CD4-positive, alpha-beta T cell (primary cell): ENCODE measurements at regions not wholly inside any gene's neighbourhood (a gene's known extent, or its start where the extent isn't known, plus 50 kb on each side); places are given as distances from the start of the nearest gene placed in this dataset.

Experiments used
- ATAC-seq: fragments of 200-7000 bp; cut with Tn5 transposase; one replicate; pipeline ENCODE4 v1.10.0; 2022; ENCODE audit warnings: mild to moderate bottlenecking; ENCODE audit not compliant: poor library complexity
- CTCF ChIA-PET: fragments of 350-600 bp; sonication (Branson Sonifier 250); formaldehyde crosslinking; loops from one replicate; lab custom pipeline; 2021; ENCODE audit warnings: antibody characterized with exemption, inconsistent platforms; lab: Charles Lee
- POLR2A ChIA-PET: fragments of 350-600 bp; sonication (Branson Sonifier 250); formaldehyde crosslinking; loops from one replicate; lab custom pipeline; 2021; ENCODE audit warnings: antibody characterized with exemption, inconsistent platforms; lab: Charles Lee
- DNase-seq, 14 experiments: peaks; one replicate each; pipeline ENCODE4 v3.0.0-alpha.2; 2013 to 2020; ENCODE audit warnings: mixed read lengths in 2 of 14
- H3K27ac ChIP-seq, 2 donors: one replicate each; pipeline versions ENCODE4 v1.5.1 to v1.7.0; 2013; ENCODE audit warnings: low read length in 2 of 2, low read depth in 1 of 2, mild to moderate bottlenecking in 1 of 2
- H3K27me3 ChIP-seq, 2 experiments: 1 replicate in 1 of 2; 2 replicates in 1 of 2; pipeline versions ENCODE4 v1.6.1 to v1.7.0; 2013; ENCODE audit warnings: low read length in 2 of 2, control low read depth in 1 of 2, mild to moderate bottlenecking in 1 of 2, moderate library complexity in 1 of 2; ENCODE audit not compliant: insufficient read depth in 2 of 2, control insufficient read depth in 1 of 2
- H3K36me3 ChIP-seq: one replicate; pipeline ENCODE4 v1.6.1; 2013; ENCODE audit warnings: low read length, control low read depth; ENCODE audit not compliant: insufficient read depth
- H3K4me1 ChIP-seq: one replicate; pipeline ENCODE4 v1.6.1; 2013; ENCODE audit warnings: low read length, control low read depth; ENCODE audit not compliant: insufficient read depth
- H3K4me3 ChIP-seq: one replicate; pipeline ENCODE4 v1.5.1; 2013; ENCODE audit warnings: mild to moderate bottlenecking, low read length, moderate library complexity
- H3K9me3 ChIP-seq, 2 experiments: 1 replicate in 1 of 2; 2 replicates in 1 of 2; pipeline versions ENCODE4 v1.6.1 to v1.7.0; 2013; ENCODE audit warnings: low read length in 2 of 2, mild to moderate bottlenecking in 2 of 2, control low read depth in 1 of 2, moderate library complexity in 1 of 2; ENCODE audit not compliant: control insufficient read depth in 1 of 2, insufficient read depth in 1 of 2
- H3K27ac Mint-ChIP-seq: one replicate; pipeline ENCODE4 v1.8.0; 2020; ENCODE audit warnings: mixed read lengths
- H3K27me3 Mint-ChIP-seq: one replicate; pipeline ENCODE4 v1.8.0; 2021; ENCODE audit warnings: mixed read lengths
- H3K36me3 Mint-ChIP-seq: one replicate; pipeline ENCODE4 v1.8.0; 2021; ENCODE audit warnings: low read depth, mixed read lengths
- H3K4me1 Mint-ChIP-seq: one replicate; pipeline ENCODE4 v1.8.0; 2021; ENCODE audit warnings: low read depth, mixed read lengths
- H3K4me3 Mint-ChIP-seq: one replicate; pipeline ENCODE4 v1.8.0; 2020; ENCODE audit warnings: mild to moderate bottlenecking, mixed read lengths
- H3K9me3 Mint-ChIP-seq: one replicate; pipeline ENCODE4 v1.8.0; 2020; ENCODE audit warnings: mixed read lengths
- CTCF ChIP-seq: fragments of 200-600 bp; IDR thresholded peaks from one replicate; pipeline ENCODE4 v1.8.0; 2022; ENCODE audit warnings: antibody characterized with exemption, mild to moderate bottlenecking
- intact Hi-C, 2 experiments: fragments of 100-400 bp; cut with DNase I in 1 of 2; cut with micrococcal nuclease in 1 of 2; formaldehyde crosslinking; loops; one replicate each; pipeline versions ENCODE4 v1.15.1 to v1.9.0; 2023 to 2025; cut with DNase I, micrococcal nuclease

DNA sequence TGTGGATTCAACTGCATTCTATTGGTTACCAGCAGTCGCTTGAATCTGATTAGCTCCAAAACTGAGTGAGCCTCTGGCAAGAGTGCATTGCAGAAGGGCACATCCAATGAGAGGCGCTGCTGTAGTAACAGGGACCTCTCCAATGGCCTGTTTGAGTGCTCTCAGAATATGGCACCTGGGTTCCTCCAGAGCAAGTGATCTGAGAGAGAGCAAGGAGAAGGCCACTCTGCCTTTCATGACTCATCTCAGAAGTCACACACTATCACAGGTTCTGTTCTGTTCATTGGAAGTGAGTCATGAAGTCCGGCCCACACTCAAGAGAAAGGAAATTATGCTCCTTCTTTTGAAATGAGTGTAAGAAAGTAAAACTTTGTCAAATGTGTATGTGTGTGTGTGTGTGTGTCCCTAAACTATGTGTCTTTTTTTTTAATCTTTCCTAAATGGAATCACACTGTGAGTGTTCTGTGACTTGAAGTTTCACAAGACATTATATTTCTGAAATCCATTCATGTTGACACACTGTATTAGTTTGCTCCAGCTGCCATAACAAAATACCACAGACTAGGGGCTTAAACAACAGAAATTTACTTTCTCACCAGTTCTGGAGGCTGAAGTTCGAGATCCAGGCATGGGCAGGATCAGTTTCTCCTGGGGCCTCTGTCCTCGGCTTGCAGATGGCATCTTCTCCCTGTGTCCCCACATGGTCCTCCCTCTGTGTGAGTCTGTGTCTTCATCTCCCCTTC lies 138.3 kb upstream of the CDYL start:
- Mint-ChIP-seq H3K27ac (no peak overlapping the region), H3K36me3 (no peaks in the 10 kb centered on the region), H3K4me1 (no peaks in the 10 kb centered on the region), H3K9me3 (peaks cover 2% of the 10 kb centered on the region), H3K27me3 (peaks cover 37% of the 10 kb centered on the region), H3K4me3 (no peak overlapping the region)
- no peaks in the 10 kb centered on the region for H3K36me3 ChIP-seq
- ATAC-seq, result no peak
- POLR2A ChIA-PET, result no interaction called here
- TF ChIP-seq CTCF, result no peak
- peaks cover 0 to 2% of the 10 kb centered on the region in 2 experiments for H3K27me3 ChIP-seq
- no peaks in the 10 kb centered on the region for H3K4me1 ChIP-seq
- no peak overlapping the region for H3K27ac ChIP-seq
- no peak overlapping the region for H3K4me3 ChIP-seq
- intact Hi-C loops, result no loop called here
- H3K9me3 ChIP-seq, result no peaks in the 10 kb centered on the region
- DNase-seq, result no peak
- CTCF ChIA-PET, result no interaction called here

DNA sequence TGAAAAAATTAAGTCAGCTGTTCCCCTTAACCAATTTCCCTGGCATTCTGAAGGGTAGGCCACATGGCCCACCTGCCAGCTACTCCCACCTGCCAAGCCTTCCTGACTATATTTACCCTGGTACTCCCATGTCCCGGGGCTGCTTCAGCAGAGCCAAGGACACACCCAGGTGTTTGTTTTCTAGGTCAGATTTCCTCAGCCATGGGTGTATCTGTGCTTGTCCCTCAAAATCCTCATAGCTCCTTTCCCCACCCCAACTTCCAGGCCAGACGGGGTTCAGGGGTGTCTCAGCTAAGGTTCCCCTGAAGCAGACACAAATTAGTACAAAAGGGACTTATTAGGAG lies 139.4 kb upstream of the CDYL start:
- DNase-seq (no peak), ATAC-seq (no peak)
- Mint-ChIP-seq H3K36me3 (no peaks in the 10 kb centered on the region), H3K27ac (no peak overlapping the region), H3K4me1 (no peaks in the 10 kb centered on the region), H3K27me3 (peaks cover 27% of the 10 kb centered on the region), H3K9me3 (peaks cover 2% of the 10 kb centered on the region), H3K4me3 (no peak overlapping the region)
- H3K27me3 ChIP-seq, result peaks cover 0 to 2% of the 10 kb centered on the region in 2 experiments
- H3K36me3 ChIP-seq, result no peaks in the 10 kb centered on the region
- CTCF ChIA-PET, result no interaction called here
- no peak overlapping the region for H3K27ac ChIP-seq
- POLR2A ChIA-PET, result no interaction called here
- no peak overlapping the region for H3K4me3 ChIP-seq
- no peaks in the 10 kb centered on the region for H3K4me1 ChIP-seq
- intact Hi-C loops, result no loop called here
- H3K9me3 ChIP-seq, result no peaks in the 10 kb centered on the region
- TF ChIP-seq CTCF, result no peak

DNA sequence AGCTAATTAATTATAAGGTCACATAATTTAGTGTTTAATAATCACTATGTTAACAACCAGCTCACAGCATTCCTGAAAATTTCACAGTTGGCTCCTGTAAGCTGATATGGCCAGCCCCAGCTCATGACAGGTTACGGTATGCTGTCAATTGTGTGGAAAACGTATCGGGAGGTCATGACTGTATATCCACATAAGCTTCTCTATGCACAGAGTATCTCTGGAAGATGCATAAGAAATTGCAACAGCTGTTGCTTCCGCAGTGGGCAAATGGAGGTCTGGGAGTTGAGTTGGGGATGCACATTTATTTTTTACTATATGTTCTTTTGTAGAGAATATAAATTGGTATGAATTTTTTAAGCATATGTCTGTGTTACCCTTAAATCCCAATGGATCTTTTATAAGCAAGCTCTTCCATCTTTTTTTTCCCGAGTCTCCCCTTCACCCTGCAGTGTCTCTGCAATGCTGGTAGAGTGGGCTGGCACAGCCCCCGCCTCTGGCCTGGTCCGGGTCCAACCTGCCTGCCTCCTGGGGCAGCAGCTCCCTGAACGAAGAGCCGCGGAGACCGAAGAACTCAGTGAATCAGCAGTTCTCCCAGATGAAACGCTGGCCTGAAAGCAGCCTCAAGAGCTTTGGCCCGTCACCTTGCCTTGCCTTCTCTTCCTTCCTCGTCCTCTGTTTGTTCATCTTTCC lies 139.9 kb upstream of the CDYL start:
- Histone ChIP-seq H3K9me3 (no peaks in the 10 kb centered on the region), H3K36me3 (no peaks in the 10 kb centered on the region), H3K27me3 (peaks cover 0 to 2% of the 10 kb centered on the region in 2 experiments), H3K27ac (no peak overlapping the region), H3K4me1 (no peaks in the 10 kb centered on the region), H3K4me3 (no peak overlapping the region)
- POLR2A ChIA-PET, result no interaction called here
- Mint-ChIP-seq H3K27me3 (peaks cover 23% of the 10 kb centered on the region), H3K4me1 (no peaks in the 10 kb centered on the region), H3K9me3 (peaks cover 2% of the 10 kb centered on the region), H3K36me3 (no peaks in the 10 kb centered on the region), H3K4me3 (no peak overlapping the region), H3K27ac (no peak overlapping the region)
- ATAC-seq, result no peak
- intact Hi-C loops, result no loop called here
- no peak for TF ChIP-seq CTCF
- DNase-seq, result no peak
- CTCF ChIA-PET, result no interaction called here
